MM.1S (cell line): ENCODE measurements at regions not wholly inside any gene's neighbourhood (a gene's known extent, or its start where the extent isn't known, plus 50 kb on each side); places are given as distances from the start of the nearest gene placed in this dataset.

Source experiments
- DNase-seq: peaks from one replicate; pipeline ENCODE4 v3.0.0-alpha.2; 2015
- H2AFZ ChIP-seq: fragments of 300-600 bp; sonication (generic); 2 replicates; pipeline ENCODE4 v1.6.0; 2016; ENCODE audit warnings: antibody characterized with exemption, low read length
- H3F3A ChIP-seq: fragments of 300-600 bp; sonication (generic); 2 replicates; pipeline ENCODE4 v1.6.1; 2016; ENCODE audit warnings: mild to moderate bottlenecking, antibody characterized with exemption, low read length, moderate library complexity, mixed read lengths; ENCODE audit not compliant: insufficient read depth
- H3K27ac ChIP-seq: fragments of 300-600 bp; sonication (generic); 2 replicates; pipeline ENCODE4 v1.5.1; 2016; ENCODE audit warnings: mild to moderate bottlenecking, low read length
- H3K27me3 ChIP-seq: fragments of 300-600 bp; sonication (generic); replicated peaks from 2 replicates; pipeline ENCODE4 v1.6.0; 2016; ENCODE audit warnings: low read length; ENCODE audit not compliant: insufficient read depth
- H3K36me3 ChIP-seq: fragments of 300-600 bp; sonication (generic); replicated peaks from 2 replicates; pipeline ENCODE4 v1.6.1; 2016; ENCODE audit warnings: mild to moderate bottlenecking, low read length, mixed read lengths; ENCODE audit not compliant: insufficient read depth
- H3K4me1 ChIP-seq: fragments of 300-600 bp; sonication (generic); 2 replicates; pipeline ENCODE4 v1.6.1; 2016; ENCODE audit warnings: low read length, mixed read lengths
- H3K4me2 ChIP-seq: fragments of 300-600 bp; sonication (generic); 2 replicates; pipeline ENCODE4 v1.6.0; 2016; ENCODE audit warnings: low read depth, low read length
- H3K4me3 ChIP-seq: fragments of 300-600 bp; sonication (generic); 2 replicates; pipeline ENCODE4 v1.5.1; 2016; ENCODE audit warnings: low read length, mixed read lengths
- H3K79me2 ChIP-seq: fragments of 300-600 bp; sonication (generic); 2 replicates; pipeline ENCODE4 v1.6.1; 2016; ENCODE audit warnings: mixed run types, low read length, mixed read lengths
- H3K9ac ChIP-seq: fragments of 300-600 bp; sonication (generic); 2 replicates; pipeline ENCODE4 v1.6.1; 2016; ENCODE audit warnings: low read length, mixed read lengths
- H3K9me2 ChIP-seq: fragments of 300-600 bp; sonication (generic); replicated peaks from 2 replicates; pipeline ENCODE4 v1.6.1; 2016; ENCODE audit warnings: mild to moderate bottlenecking, low read length, mixed read lengths; ENCODE audit not compliant: insufficient read depth
- H3K9me3 ChIP-seq: fragments of 300-600 bp; sonication (generic); replicated peaks from 2 replicates; pipeline ENCODE4 v1.6.1; 2016; ENCODE audit warnings: mild to moderate bottlenecking, low read length, mixed read lengths; ENCODE audit not compliant: insufficient read depth
- H4K20me1 ChIP-seq: fragments of 300-600 bp; sonication (generic); 2 replicates; pipeline ENCODE4 v1.6.1; 2016; ENCODE audit warnings: mild to moderate bottlenecking, low read length, moderate library complexity, mixed read lengths; ENCODE audit not compliant: insufficient read depth
- CTCF ChIP-seq: fragments of 300-600 bp; sonication (generic); IDR thresholded peaks from 2 replicates; pipeline ENCODE4 v1.5.1; 2016; ENCODE audit warnings: antibody characterized with exemption, low read length, mixed read lengths
- EZH2 ChIP-seq: fragments of 300-600 bp; sonication (generic); optimal IDR thresholded peaks from 2 replicates; pipeline ENCODE3; 2017; ENCODE audit warnings: low read depth, mild to moderate bottlenecking, antibody characterized with exemption, low read length, mixed read lengths
- EZH2phosphoT487 ChIP-seq: fragments of 300-600 bp; sonication (generic); IDR thresholded peaks from 2 replicates; pipeline ENCODE4 v1.6.1; 2018; ENCODE audit warnings: antibody characterized with exemption, low read length

- H3K9me2 ChIP-seq, result no peaks in the 10 kb centered on the region
- H3K27ac ChIP-seq, result no peak overlapping the region
- H3K27me3 ChIP-seq, result no peaks in the 10 kb centered on the region
- DNase-seq, result no peak
- no peaks in the 10 kb centered on the region for H3K4me1 ChIP-seq
- TF ChIP-seq EZH2 (no peak), CTCF (no peak), EZH2phosphoT487 (no peak)
- no peaks in the 10 kb centered on the region for H3K9me3 ChIP-seq
- no peak overlapping the region for H2AFZ ChIP-seq
- H3F3A ChIP-seq, result no peaks in the 10 kb centered on the region
- H3K79me2 ChIP-seq, result no peaks in the 10 kb centered on the region
- no peak overlapping the region for H3K9ac ChIP-seq
- no peaks in the 10 kb centered on the region for H3K36me3 ChIP-seq
- H4K20me1 ChIP-seq, result no peaks in the 10 kb centered on the region
- H3K4me3 ChIP-seq, result no peak overlapping the region
- no peak overlapping the region for H3K4me2 ChIP-seq
Observed at GRCh38 chr1:58317086-58317485, 229.4 kb downstream of the OMA1 start.

- H3K79me2 ChIP-seq, result no peaks in the 10 kb centered on the region
- H2AFZ ChIP-seq, result no peak overlapping the region
- no peaks in the 10 kb centered on the region for H3K9me2 ChIP-seq
- no peak overlapping the region for H3K4me3 ChIP-seq
- no peak overlapping the region for H3K9ac ChIP-seq
- no peaks in the 10 kb centered on the region for H3K36me3 ChIP-seq
- no peaks in the 10 kb centered on the region for H3K9me3 ChIP-seq
- H3F3A ChIP-seq, result no peaks in the 10 kb centered on the region
- no peak overlapping the region for H3K27ac ChIP-seq
- H4K20me1 ChIP-seq, result no peaks in the 10 kb centered on the region
- H3K4me2 ChIP-seq, result no peak overlapping the region
- no peaks in the 10 kb centered on the region for H3K4me1 ChIP-seq
- no peak for TF ChIP-seq EZH2phosphoT487
- TF ChIP-seq EZH2, result no peak
- TF ChIP-seq CTCF, result no peak
- no peaks in the 10 kb centered on the region for H3K27me3 ChIP-seq
- DNase-seq, result no peak
Observed at GRCh38 chr1:58316141-58316540, 230.4 kb downstream of the OMA1 start.

GRCh38 chr1:58312971-58313563 is 233.5 kb downstream of the OMA1 start:
- TF ChIP-seq EZH2, result no peak
- no peak for TF ChIP-seq EZH2phosphoT487
- TF ChIP-seq CTCF, result no peak
- H3K79me2 ChIP-seq, result no peaks in the 10 kb centered on the region

More at GRCh38 chr1:58312971-58313563, 233.5 kb downstream of the OMA1 start:
- Histone ChIP-seq H3K4me2 (no peak overlapping the region), H3F3A (no peaks in the 10 kb centered on the region), H3K27me3 (no peaks in the 10 kb centered on the region), H3K27ac (no peak overlapping the region), H4K20me1 (no peaks in the 10 kb centered on the region), H3K4me1 (no peaks in the 10 kb centered on the region), H3K9me3 (no peaks in the 10 kb centered on the region), H2AFZ (no peak overlapping the region), H3K4me3 (no peak overlapping the region), H3K36me3 (no peaks in the 10 kb centered on the region), H3K9ac (no peak overlapping the region), H3K9me2 (no peaks in the 10 kb centered on the region)
- DNase-seq, result no peak
